T47D (cell line): ENCODE measurements at regions not wholly inside any gene's neighbourhood (a gene's known extent, or its start where the extent isn't known, plus 50 kb on each side); places are given as distances from the start of the nearest gene placed in this dataset.

Experiments
- DNase-seq, 2 experiments: peaks; one replicate each; pipeline versions ENCODE4 v3.0.0 to v3.0.0-alpha.2; 2011 to 2012; ENCODE audit warnings: low read depth in 1 of 2, low spot score in 1 of 2
- JUND ChIP-seq: IDR thresholded peaks from 2 replicates; pipeline ENCODE4 v1.6.1; 2012; ENCODE audit warnings: low read depth
- in situ Hi-C: cut with HindIII; loops from 2 replicates; pipeline ENCODE4 v1.10.0; 2016; ENCODE audit warnings: low sequenced_read_pairs, low pct_unique_long_range_greater_than_20kb

- no peak for TF ChIP-seq JUND
- in situ Hi-C loops, result no loop called here
Measured at GRCh38 chr2:19787134-19787533, 114.6 kb downstream of the TTC32 start.

GRCh38 chr2:19786408-19787058 lies 115.2 kb downstream of the TTC32 start:
- TF ChIP-seq JUND, result no peak
- no peak for DNase-seq
- in situ Hi-C loops, result no loop called here

More at GRCh38 chr2:19787134-19787533, 114.6 kb downstream of the TTC32 start:
- no peak for DNase-seq

GRCh38 chr2:19785867-19786266 lies 115.9 kb downstream of the TTC32 start:
- in situ Hi-C loops, result no loop called here
- TF ChIP-seq JUND, result no peak
- peak in 1 of 2 experiments; percentile 7 for DNase-seq

- in situ Hi-C loops, result no loop called here
- TF ChIP-seq JUND, result no peak
- DNase-seq, result no peak
Measured at GRCh38 chr2:19785447-19785846, 116.3 kb downstream of the TTC32 start.

DNA sequence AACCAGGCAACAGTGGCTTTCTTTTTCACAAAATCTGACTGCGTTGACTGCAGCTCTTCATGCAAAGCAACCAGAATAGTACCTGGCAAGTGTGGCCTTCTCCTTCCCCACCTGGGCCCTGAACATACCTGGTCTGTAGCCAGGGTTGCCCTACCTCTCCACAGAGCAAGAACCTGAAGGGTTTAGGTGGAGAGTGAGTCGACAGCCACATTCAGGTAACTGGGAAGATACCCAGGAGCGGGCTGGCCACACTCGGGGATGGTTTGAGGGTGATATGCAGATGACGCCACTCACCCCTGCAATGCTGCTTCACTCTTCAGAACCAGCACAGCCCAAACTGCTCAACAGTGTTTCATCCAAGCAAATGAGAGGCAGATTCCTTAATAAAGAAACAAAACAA lies 117.3 kb downstream of the TTC32 start:
- in situ Hi-C loops, result no loop called here
- no peak for DNase-seq
- no peak for TF ChIP-seq JUND

DNA sequence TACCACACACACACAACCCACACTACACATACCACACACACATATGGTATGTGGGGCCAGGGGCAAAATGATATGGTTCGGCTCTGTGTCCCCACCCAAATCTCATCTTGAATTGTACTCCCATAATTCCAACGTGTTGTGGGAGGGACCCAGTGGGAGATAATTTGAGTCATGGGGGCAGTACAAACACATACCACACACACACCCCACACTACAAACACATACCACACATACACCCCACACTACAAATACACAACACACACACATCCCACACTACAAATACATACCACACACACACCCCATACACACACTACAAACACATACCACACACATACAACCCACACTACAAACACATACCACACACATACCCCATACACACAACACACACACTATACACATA lies 117.8 kb downstream of the TTC32 start:
- in situ Hi-C loops, result no loop called here
- no peak for DNase-seq
- TF ChIP-seq JUND, result no peak

DNA sequence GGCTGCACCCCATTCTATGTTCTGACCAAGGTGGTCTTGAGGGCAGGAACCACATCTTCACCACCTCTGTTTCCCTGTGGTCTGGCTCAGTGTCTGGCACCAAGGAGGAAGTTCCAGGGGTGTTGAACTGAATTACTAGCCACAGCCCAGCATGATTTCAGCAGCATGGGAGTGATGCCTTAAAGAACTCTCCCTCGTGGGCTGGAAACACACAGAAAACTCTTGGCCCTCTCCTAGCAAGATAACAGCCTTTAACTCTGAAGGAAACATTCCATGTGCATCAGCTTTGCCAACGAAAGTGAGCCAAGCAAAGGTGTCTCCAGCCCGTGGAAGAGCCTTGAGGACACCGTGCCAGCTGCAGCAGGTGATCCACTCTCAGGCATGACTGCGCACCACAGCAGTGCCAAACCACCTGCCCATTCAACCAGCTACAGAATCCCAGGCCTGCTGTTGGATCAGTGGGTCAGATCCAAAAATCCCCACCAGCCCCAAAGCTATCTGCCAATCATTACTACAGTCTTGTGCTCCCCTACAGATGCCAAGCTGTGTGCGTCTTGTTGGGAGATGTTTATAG lies 124.8 kb downstream of the TTC32 start:
- no peak for TF ChIP-seq JUND
- DNase-seq, result no peak
- in situ Hi-C loops, result no loop called here

DNA sequence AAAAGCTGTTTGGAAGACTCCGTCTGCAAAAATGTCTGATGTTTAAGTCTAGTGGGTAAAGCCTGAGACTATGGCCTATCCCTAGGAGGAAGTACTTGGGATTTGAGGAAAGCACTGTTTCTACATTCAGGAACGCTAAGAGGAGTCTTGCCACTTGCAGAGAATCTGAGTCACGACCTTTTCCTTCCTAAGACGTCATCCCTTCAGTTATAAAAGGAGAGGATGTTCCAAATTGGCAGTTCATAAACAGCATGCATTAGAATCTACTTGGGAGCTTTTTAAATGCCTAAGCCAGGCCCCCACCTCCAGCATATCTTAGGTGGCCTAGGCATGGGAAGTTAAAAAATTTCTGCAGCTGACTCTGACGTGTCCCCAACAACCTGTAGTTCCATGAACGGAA lies 125.9 kb downstream of the TTC32 start:
- DNase-seq, result no peak
- no peak for TF ChIP-seq JUND

GRCh38 chr2:19775315-19775714 lies 126.5 kb downstream of the TTC32 start:
- in situ Hi-C loops, result no loop called here
- TF ChIP-seq JUND, result no peak
- no peak for DNase-seq

More for the DNA sequence above, 125.9 kb downstream of the TTC32 start:
- in situ Hi-C loops, result no loop called here

DNA sequence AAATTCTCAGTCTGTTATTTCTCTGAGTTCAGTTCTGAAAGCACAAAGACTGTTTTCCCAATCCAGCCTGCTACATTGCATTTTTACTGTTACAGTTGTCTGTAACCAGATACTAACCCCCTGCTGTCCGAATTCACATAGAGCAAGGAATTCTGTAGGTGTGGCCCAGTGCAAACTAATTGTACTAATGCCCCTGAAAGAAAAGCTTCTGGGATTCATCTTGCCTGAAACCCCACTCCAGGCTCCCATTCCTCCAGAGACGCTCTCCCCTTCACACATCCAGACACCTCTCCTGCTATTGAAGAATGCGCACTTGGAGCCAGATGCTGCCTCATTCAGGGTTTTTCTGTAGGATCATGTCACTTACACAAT lies 127.0 kb downstream of the TTC32 start:
- in situ Hi-C loops, result no loop called here
- no peak for DNase-seq
- TF ChIP-seq JUND, result no peak

- TF ChIP-seq JUND, result no peak
- DNase-seq, result no peak
- in situ Hi-C loops, result no loop called here
Measured at GRCh38 chr2:19772981-19773380, 128.8 kb downstream of the TTC32 start.

GRCh38 chr2:19769513-19769912 lies 132.3 kb downstream of the TTC32 start:
- DNase-seq, result peak in 1 of 2 experiments; percentile 9
- no peak for TF ChIP-seq JUND
- in situ Hi-C loops, result no loop called here

GRCh38 chr2:19767899-19768298 lies 133.9 kb downstream of the TTC32 start:
- no peak for TF ChIP-seq JUND
- DNase-seq, result no peak
- in situ Hi-C loops, result no loop called here

- in situ Hi-C loops, result no loop called here
- no peak for DNase-seq
- no peak for TF ChIP-seq JUND
Measured at GRCh38 chr2:19764998-19765397, 136.8 kb downstream of the TTC32 start.
